HEK293T (cell line): ENCODE measurements at regions not wholly inside any gene's neighbourhood (a gene's known extent, or its start where the extent isn't known, plus 50 kb on each side); places are given as distances from the start of the nearest gene placed in this dataset.

Experiments used
- CTCF ChIA-PET: fragments of 350-600 bp; formaldehyde crosslinking; extraction: SDS; loops from one replicate; lab custom pipeline; 2021; ENCODE audit warnings: antibody characterized with exemption, inconsistent platforms; lab: Yijun Ruan, JAX
- POLR2A ChIA-PET: fragments of 350-600 bp; formaldehyde crosslinking; extraction: SDS; loops from one replicate; lab custom pipeline; 2020; ENCODE audit warnings: antibody characterized with exemption, inconsistent platforms; lab: Yijun Ruan, JAX
- DNase-seq: peaks from one replicate; pipeline ENCODE4 v3.0.0; 2012; ENCODE audit warnings: mixed read lengths; ENCODE audit errors: extremely low spot score
- ARNT ChIP-seq: fragments of 450-650 bp; IDR thresholded peaks from 2 replicates; pipeline ENCODE4 v1.6.1; 2017; ENCODE audit warnings: mild to moderate bottlenecking
- BHLHE40 ChIP-seq: fragments of 450-650 bp; IDR thresholded peaks from 2 replicates; pipeline ENCODE4 v1.6.1; 2016; ENCODE audit warnings: mild to moderate bottlenecking, moderate library complexity, borderline replicate concordance
- CTBP1 ChIP-seq: fragments of 450-650 bp; IDR thresholded peaks from 2 replicates; pipeline ENCODE4 v1.6.1; 2016; ENCODE audit warnings: borderline replicate concordance
- ELF4 ChIP-seq: fragments of 450-650 bp; IDR thresholded peaks from 2 replicates; pipeline ENCODE4 v1.6.1; 2017; ENCODE audit warnings: antibody characterized with exemption
- FOXA1 ChIP-seq: fragments of 450-650 bp; IDR thresholded peaks from 2 replicates; pipeline ENCODE4 v1.6.1; 2016; ENCODE audit warnings: mild to moderate bottlenecking
- FOXK2 ChIP-seq: fragments of 450-650 bp; IDR thresholded peaks from 2 replicates; pipeline ENCODE4 v1.6.1; 2016; ENCODE audit warnings: mild to moderate bottlenecking
- FOXM1 ChIP-seq: fragments of 450-650 bp; IDR thresholded peaks from 2 replicates; pipeline ENCODE4 v1.6.1; 2017; ENCODE audit warnings: mild to moderate bottlenecking, borderline replicate concordance
- HDGF ChIP-seq: fragments of 450-650 bp; IDR thresholded peaks from 2 replicates; pipeline ENCODE4 v1.6.1; 2017; ENCODE audit warnings: antibody characterized with exemption, borderline replicate concordance
- L3MBTL2 ChIP-seq: fragments of 450-650 bp; conservative IDR thresholded peaks from 2 replicates; pipeline ENCODE4 v1.6.1; 2016; ENCODE audit warnings: mild to moderate bottlenecking
- LEF1 ChIP-seq: fragments of 450-650 bp; IDR thresholded peaks from 2 replicates; pipeline ENCODE4 v1.6.1; 2017; ENCODE audit warnings: mild to moderate bottlenecking, borderline replicate concordance
- NFRKB ChIP-seq: fragments of 450-650 bp; IDR thresholded peaks from 2 replicates; pipeline ENCODE4 v1.6.1; 2016; ENCODE audit warnings: mild to moderate bottlenecking, moderate library complexity
- PKNOX1 ChIP-seq: fragments of 450-650 bp; IDR thresholded peaks from 2 replicates; pipeline ENCODE4 v1.6.1; 2016
- SP1 ChIP-seq: fragments of 450-650 bp; IDR thresholded peaks from 2 replicates; pipeline ENCODE4 v1.6.1; 2017
- SUZ12 ChIP-seq: fragments of 450-650 bp; IDR thresholded peaks from 2 replicates; pipeline ENCODE4 v1.6.1; 2016; ENCODE audit warnings: mild to moderate bottlenecking
- TARDBP ChIP-seq: fragments of 450-650 bp; IDR thresholded peaks from 2 replicates; pipeline ENCODE4 v1.6.1; 2016
- ZNF384 ChIP-seq: fragments of 450-650 bp; IDR thresholded peaks from 2 replicates; pipeline ENCODE4 v1.6.1; 2016

GRCh38 chr5:6307304-6307703 is 71.0 kb downstream of the MED10 start:
- ChIA-PET POLR2A (no interaction called here), CTCF (no interaction called here)
- no peak for TF ChIP-seq PKNOX1
- TF ChIP-seq ZNF384 = no peak
- no peak for TF ChIP-seq ARNT
- no peak for TF ChIP-seq BHLHE40
- TF ChIP-seq LEF1 = no peak
- no peak for DNase-seq

- ChIA-PET CTCF (no interaction called here), POLR2A (no interaction called here)
- TF ChIP-seq HDGF = no peak
- no peak for TF ChIP-seq FOXK2
- TF ChIP-seq NFRKB = no peak
- no peak for TF ChIP-seq ZNF384
- TF ChIP-seq ELF4 = no peak
- no peak for TF ChIP-seq FOXM1
- TF ChIP-seq SP1 = no peak
- TF ChIP-seq BHLHE40 = no peak
- DNase-seq = no peak
These were observed 72.5 kb downstream of the MED10 start for GRCh38 chr5:6305853-6306252.

- ChIA-PET CTCF (no interaction called here), POLR2A (no interaction called here)
- TF ChIP-seq FOXA1 = no peak
- no peak for TF ChIP-seq L3MBTL2
- TF ChIP-seq FOXM1 = no peak
- no peak for TF ChIP-seq SUZ12
- TF ChIP-seq TARDBP = no peak
- TF ChIP-seq CTBP1 = no peak
- TF ChIP-seq BHLHE40 = no peak
- TF ChIP-seq PKNOX1 = no peak
- TF ChIP-seq SP1 = no peak
- no peak for TF ChIP-seq NFRKB
- no peak for TF ChIP-seq LEF1
- no peak for TF ChIP-seq ZNF384
- TF ChIP-seq ARNT = no peak
- TF ChIP-seq HDGF = no peak
- TF ChIP-seq ELF4 = no peak
- DNase-seq = no peak
These were observed 75.7 kb downstream of the MED10 start for GRCh38 chr5:6302684-6303083.

GRCh38 chr5:6302075-6302474 is 76.3 kb downstream of the MED10 start:
- POLR2A ChIA-PET = no interaction called here
- no peak for TF ChIP-seq BHLHE40
- no peak for TF ChIP-seq L3MBTL2
- no peak for TF ChIP-seq TARDBP
- TF ChIP-seq NFRKB = no peak
- TF ChIP-seq FOXA1 = no peak
- no peak for TF ChIP-seq ELF4
- TF ChIP-seq ARNT = no peak
- no peak for TF ChIP-seq FOXM1
- no peak for TF ChIP-seq SP1
- TF ChIP-seq LEF1 = no peak
- no peak for TF ChIP-seq PKNOX1
- no peak for TF ChIP-seq HDGF
- no peak for TF ChIP-seq SUZ12
- no peak for TF ChIP-seq ZNF384
- no peak for DNase-seq
- CTCF ChIA-PET = no interaction called here

GRCh38 chr5:6296524-6296923 is 81.8 kb downstream of the MED10 start:
- CTCF ChIA-PET = no interaction called here
- TF ChIP-seq ARNT (no peak), HDGF (no peak), TARDBP (no peak), SUZ12 (no peak)
- POLR2A ChIA-PET = no interaction called here
- DNase-seq = no peak

GRCh38 chr5:6291961-6292360 is 86.4 kb downstream of the MED10 start:
- CTCF ChIA-PET = no interaction called here
- TF ChIP-seq SUZ12 = no peak
- TF ChIP-seq L3MBTL2 = no peak
- no peak for TF ChIP-seq PKNOX1
- no peak for TF ChIP-seq HDGF
- TF ChIP-seq ZNF384 = no peak
- TF ChIP-seq FOXK2 = no peak
- no peak for TF ChIP-seq ELF4
- TF ChIP-seq TARDBP = no peak
- no peak for TF ChIP-seq CTBP1
- no peak for TF ChIP-seq LEF1
- no peak for TF ChIP-seq ARNT
- TF ChIP-seq FOXM1 = no peak
- TF ChIP-seq BHLHE40 = no peak
- POLR2A ChIA-PET = no interaction called here
- DNase-seq = no peak
